H9 (cell line): ENCODE measurements at regions not wholly inside any gene's neighbourhood (a gene's known extent, or its start where the extent isn't known, plus 50 kb on each side); places are given as distances from the start of the nearest gene placed in this dataset.

ENCODE experiments used
- DNase-seq: peaks from one replicate; pipeline ENCODE4 v3.0.0-alpha.2; 2017
- H2AFZ ChIP-seq: one replicate; pipeline ENCODE4 v1.6.1; 2013; ENCODE audit warnings: mild to moderate bottlenecking, low read length, control low read depth, moderate library complexity
- H2AK5ac ChIP-seq: 2 replicates; pipeline ENCODE4 v1.6.1; 2013; ENCODE audit warnings: low read length, control low read depth, mixed read lengths; ENCODE audit not compliant: insufficient read length
- H2BK120ac ChIP-seq: one replicate; pipeline ENCODE4 v1.6.1; 2013; ENCODE audit warnings: low read depth, mild to moderate bottlenecking, low read length, control low read depth, inconsistent platforms; ENCODE audit not compliant: poor library complexity, severe bottlenecking
- H2BK12ac ChIP-seq: 2 replicates; pipeline ENCODE4 v1.6.1; 2013; ENCODE audit warnings: low read length, control low read depth, mixed read lengths, low read depth; ENCODE audit not compliant: insufficient read length
- H2BK15ac ChIP-seq: 2 replicates; pipeline ENCODE4 v1.6.1; 2013; ENCODE audit warnings: low read depth, low read length, control low read depth
- H2BK20ac ChIP-seq: one replicate; pipeline ENCODE4 v1.6.1; 2013; ENCODE audit warnings: low read depth, mild to moderate bottlenecking, low read length, control low read depth, inconsistent platforms; ENCODE audit not compliant: poor library complexity, severe bottlenecking
- H2BK5ac ChIP-seq: 2 replicates; pipeline ENCODE4 v1.6.1; 2013; ENCODE audit warnings: low read length, control low read depth, mixed read lengths; ENCODE audit not compliant: insufficient read length
- H3K14ac ChIP-seq: 2 replicates; pipeline ENCODE4 v1.6.1; 2013; ENCODE audit warnings: low read length, control low read depth; ENCODE audit not compliant: insufficient read depth
- H3K18ac ChIP-seq: 2 replicates; pipeline ENCODE4 v1.6.1; 2013; ENCODE audit warnings: low read depth, mild to moderate bottlenecking, mixed read lengths, low read length, control low read depth; ENCODE audit not compliant: insufficient read length
- H3K23ac ChIP-seq: 2 replicates; pipeline ENCODE4 v1.6.1; 2013; ENCODE audit warnings: low read length, control low read depth, mixed read lengths, low read depth; ENCODE audit not compliant: insufficient read length
- H3K23me2 ChIP-seq: 2 replicates; pipeline ENCODE4 v1.6.1; 2013; ENCODE audit warnings: low read depth, mild to moderate bottlenecking, mixed read lengths, low read length, control low read depth; ENCODE audit not compliant: insufficient read length, poor library complexity, severe bottlenecking
- H3K27ac ChIP-seq: 2 replicates; pipeline ENCODE4 v1.5.1; 2013; ENCODE audit warnings: low read length, control low read depth, mixed read lengths, low read depth; ENCODE audit not compliant: insufficient read length
- H3K27me3 ChIP-seq: 2 replicates; pipeline ENCODE4 v1.6.1; 2013; ENCODE audit warnings: low read length, control low read depth, inconsistent platforms; ENCODE audit not compliant: insufficient read depth
- H3K4ac ChIP-seq: 2 replicates; pipeline ENCODE4 v1.6.1; 2013; ENCODE audit warnings: low read depth, mild to moderate bottlenecking, control low read depth, inconsistent platforms, low read length, moderate library complexity
- H3K4me1 ChIP-seq: 2 replicates; pipeline ENCODE4 v1.6.1; 2013; ENCODE audit warnings: low read length, control low read depth, inconsistent platforms; ENCODE audit not compliant: insufficient read depth
- H3K4me2 ChIP-seq: 2 replicates; pipeline ENCODE4 v1.6.1; 2013; ENCODE audit warnings: low read length, control low read depth, mixed read lengths; ENCODE audit not compliant: insufficient read length, insufficient read depth
- H3K56ac ChIP-seq: 2 replicates; pipeline ENCODE4 v1.6.1; 2013; ENCODE audit warnings: low read depth, mild to moderate bottlenecking, mixed read lengths, low read length, control low read depth; ENCODE audit not compliant: insufficient read length
- H3K79me1 ChIP-seq: 2 replicates; pipeline ENCODE4 v1.6.1; 2013; ENCODE audit warnings: low read depth, mild to moderate bottlenecking, moderate library complexity, low read length, control low read depth, inconsistent platforms; ENCODE audit not compliant: insufficient read depth, poor library complexity, severe bottlenecking
- H3K79me2 ChIP-seq: 2 replicates; pipeline ENCODE4 v1.6.1; 2013; ENCODE audit warnings: low read length, control low read depth, inconsistent platforms; ENCODE audit not compliant: insufficient read depth
- H3K9ac ChIP-seq: 2 replicates; pipeline ENCODE4 v1.6.1; 2013; ENCODE audit warnings: low read length, control low read depth, mixed read lengths; ENCODE audit not compliant: insufficient read length; ENCODE audit errors: extremely low read depth
- H3K9me3 ChIP-seq: one replicate; pipeline ENCODE4 v1.6.1; 2013; ENCODE audit warnings: low read depth, low read length, inconsistent platforms; ENCODE audit not compliant: control insufficient read depth
- H3T11ph ChIP-seq: one replicate; pipeline ENCODE4 v1.6.1; 2013; ENCODE audit warnings: mild to moderate bottlenecking, low read length, control low read depth, inconsistent platforms
- H4K20me1 ChIP-seq: one replicate; pipeline ENCODE4 v1.6.1; 2013; ENCODE audit not compliant: control insufficient read depth, insufficient read length, insufficient read depth
- H4K5ac ChIP-seq: 2 replicates; pipeline ENCODE4 v1.6.1; 2013; ENCODE audit warnings: low read depth, mild to moderate bottlenecking, mixed read lengths, low read length, control low read depth; ENCODE audit not compliant: insufficient read length
- H4K8ac ChIP-seq: replicated peaks from 2 replicates; pipeline ENCODE4 v1.6.1; 2013; ENCODE audit warnings: low read length, control low read depth, mixed read lengths, low read depth; ENCODE audit not compliant: insufficient read length
- H4K91ac ChIP-seq: 2 replicates; pipeline ENCODE4 v1.6.1; 2013; ENCODE audit warnings: low read depth, mild to moderate bottlenecking, moderate library complexity, mixed read lengths, low read length, control low read depth; ENCODE audit not compliant: insufficient read length
- H3K27ac Mint-ChIP-seq, 3 experiments: 2 replicates in 2 of 3; 3 replicates in 1 of 3; pipeline ENCODE4 v1.8.0; 2020 to 2021; ENCODE audit warnings: mixed read lengths in 3 of 3, mild to moderate bottlenecking in 1 of 3, moderate library complexity in 1 of 3
- H3K27me3 Mint-ChIP-seq: 2 replicates; pipeline ENCODE4 v1.8.0; 2021; ENCODE audit warnings: low read depth, mild to moderate bottlenecking, moderate library complexity, mixed read lengths
- H3K36me3 Mint-ChIP-seq, 3 experiments: 2 replicates in 2 of 3; 3 replicates in 1 of 3; pipeline ENCODE4 v1.8.0; 2020 to 2021; ENCODE audit warnings: low read depth in 3 of 3, mixed read lengths in 3 of 3; ENCODE audit not compliant: insufficient read depth in 1 of 3
- H3K4me1 Mint-ChIP-seq, 2 experiments: 2 replicates each; pipeline ENCODE4 v1.8.0; 2020; ENCODE audit warnings: mixed read lengths in 2 of 2
- H3K4me3 Mint-ChIP-seq, 2 experiments: 2 replicates in 1 of 2; 3 replicates in 1 of 2; pipeline ENCODE4 v1.8.0; 2020 to 2021; ENCODE audit warnings: mild to moderate bottlenecking in 2 of 2, mixed read lengths in 2 of 2, moderate library complexity in 1 of 2
- H3K9me3 Mint-ChIP-seq, 2 experiments: 2 replicates in 1 of 2; 3 replicates in 1 of 2; pipeline ENCODE4 v1.8.0; 2020; ENCODE audit warnings: mild to moderate bottlenecking in 2 of 2, mixed read lengths in 2 of 2, moderate library complexity in 1 of 2
- CTCF ChIP-seq: fragments of 200-600 bp; sonication (generic); conservative IDR thresholded peaks from 3 replicates; pipeline ENCODE4 v1.8.0; 2021; ENCODE audit warnings: antibody characterized with exemption, mild to moderate bottlenecking

GRCh38 chr2:126042089-126042488 lies 613.9 kb upstream of the GYPC start:
- Mint-ChIP-seq H3K27me3 (no peaks in the 10 kb centered on the region), H3K27ac (no peak overlapping the region), H3K4me1 (no peaks in the 10 kb centered on the region), H3K36me3 (no peaks in the 10 kb centered on the region), H3K4me3 (no peak overlapping the region), H3K9me3 (no peaks in the 10 kb centered on the region; a peak in 1 of 5 replicates)
- no peaks in the 10 kb centered on the region for H3K4me1 ChIP-seq
- H3T11ph ChIP-seq, result no peak overlapping the region
- H3K27ac ChIP-seq, result no peak overlapping the region
- no peak overlapping the region for H3K18ac ChIP-seq
- H3K79me2 ChIP-seq, result no peaks in the 10 kb centered on the region
- H2BK20ac ChIP-seq, result no peak overlapping the region
- H2BK5ac ChIP-seq, result no peak overlapping the region
- H3K27me3 ChIP-seq, result no peaks in the 10 kb centered on the region
- H3K4me2 ChIP-seq, result no peak overlapping the region
- no peak overlapping the region for H3K56ac ChIP-seq
- H4K8ac ChIP-seq, result no peak overlapping the region
- H2BK12ac ChIP-seq, result no peak overlapping the region
- DNase-seq, result no peak
- H4K20me1 ChIP-seq, result no peaks in the 10 kb centered on the region
- H2AFZ ChIP-seq, result no peak overlapping the region
- no peak overlapping the region for H2AK5ac ChIP-seq
- no peaks in the 10 kb centered on the region for H3K9me3 ChIP-seq
- H3K4ac ChIP-seq, result no peak overlapping the region
- TF ChIP-seq CTCF, result no peak
- no peaks in the 10 kb centered on the region for H3K23me2 ChIP-seq
- no peak overlapping the region for H3K23ac ChIP-seq
- H3K14ac ChIP-seq, result no peak overlapping the region
- H4K91ac ChIP-seq, result no peak overlapping the region
- no peak overlapping the region for H2BK15ac ChIP-seq
- no peak overlapping the region for H3K9ac ChIP-seq
- H4K5ac ChIP-seq, result no peak overlapping the region
- no peak overlapping the region for H2BK120ac ChIP-seq
- no peaks in the 10 kb centered on the region for H3K79me1 ChIP-seq
